NB4 (cell line): ENCODE measurements at regions not wholly inside any gene's neighbourhood (a gene's known extent, or its start where the extent isn't known, plus 50 kb on each side); places are given as distances from the start of the nearest gene placed in this dataset.

Experiments used
- DNase-seq: peaks from one replicate; pipeline ENCODE4 v3.0.0; 2010; ENCODE audit warnings: low read depth
- H3K4me3 ChIP-seq: one replicate; pipeline ENCODE4 v1.5.1; 2011; ENCODE audit warnings: mild to moderate bottlenecking, low read depth, low read length, moderate library complexity
- MYC ChIP-seq: IDR thresholded peaks from 2 replicates; pipeline ENCODE4 v1.6.1; 2011; ENCODE audit warnings: low read depth, low read length
- POLR2A ChIP-seq: IDR thresholded peaks from 2 replicates; pipeline ENCODE4 v1.6.1; 2011; ENCODE audit warnings: mild to moderate bottlenecking; ENCODE audit not compliant: insufficient read length; ENCODE audit errors: extremely low read depth
- TF ChIP-seq, protein P1 (sequence below): IDR thresholded peaks from 2 replicates; pipeline ENCODE4 v1.6.1; 2011; ENCODE audit warnings: low read depth, low read length
- TF ChIP-seq, protein P2 (sequence below): IDR thresholded peaks from one replicate; pipeline ENCODE4 v1.5.1; 2012; ENCODE audit warnings: low read depth, low read length

DNA sequence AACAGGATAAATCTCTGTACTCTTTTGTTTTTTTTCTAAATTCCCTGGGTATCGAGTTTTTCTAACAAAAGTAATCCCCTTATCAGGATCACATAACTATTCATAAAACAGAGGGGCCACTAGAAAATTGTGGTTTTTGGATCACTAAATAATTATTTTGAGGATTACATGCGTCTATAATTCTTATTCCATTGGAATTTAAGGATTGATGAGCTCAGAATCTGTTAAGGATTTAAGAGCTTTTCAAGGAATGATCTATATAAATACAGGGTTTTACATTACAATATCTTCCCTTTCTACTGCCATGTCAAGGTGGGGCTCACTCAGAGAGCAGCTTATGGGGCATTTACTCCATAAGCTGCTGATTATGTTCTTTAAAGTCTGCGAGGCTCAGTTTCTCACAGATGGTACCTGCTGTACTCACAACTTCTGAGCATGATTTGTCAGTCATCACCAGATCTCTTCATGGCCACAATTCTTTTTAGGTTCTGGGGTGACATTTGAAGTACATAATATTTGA, 449.8 kb downstream of the PCDH17 start:
- H3K4me3 ChIP-seq: no peak overlapping the region
- no peak for TF ChIP-seq POLR2A
- TF ChIP-seq MYC: no peak
- TF ChIP-seq, protein P1, sequence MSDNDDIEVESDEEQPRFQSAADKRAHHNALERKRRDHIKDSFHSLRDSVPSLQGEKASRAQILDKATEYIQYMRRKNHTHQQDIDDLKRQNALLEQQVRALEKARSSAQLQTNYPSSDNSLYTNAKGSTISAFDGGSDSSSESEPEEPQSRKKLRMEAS: no peak
- TF ChIP-seq, protein P2, sequence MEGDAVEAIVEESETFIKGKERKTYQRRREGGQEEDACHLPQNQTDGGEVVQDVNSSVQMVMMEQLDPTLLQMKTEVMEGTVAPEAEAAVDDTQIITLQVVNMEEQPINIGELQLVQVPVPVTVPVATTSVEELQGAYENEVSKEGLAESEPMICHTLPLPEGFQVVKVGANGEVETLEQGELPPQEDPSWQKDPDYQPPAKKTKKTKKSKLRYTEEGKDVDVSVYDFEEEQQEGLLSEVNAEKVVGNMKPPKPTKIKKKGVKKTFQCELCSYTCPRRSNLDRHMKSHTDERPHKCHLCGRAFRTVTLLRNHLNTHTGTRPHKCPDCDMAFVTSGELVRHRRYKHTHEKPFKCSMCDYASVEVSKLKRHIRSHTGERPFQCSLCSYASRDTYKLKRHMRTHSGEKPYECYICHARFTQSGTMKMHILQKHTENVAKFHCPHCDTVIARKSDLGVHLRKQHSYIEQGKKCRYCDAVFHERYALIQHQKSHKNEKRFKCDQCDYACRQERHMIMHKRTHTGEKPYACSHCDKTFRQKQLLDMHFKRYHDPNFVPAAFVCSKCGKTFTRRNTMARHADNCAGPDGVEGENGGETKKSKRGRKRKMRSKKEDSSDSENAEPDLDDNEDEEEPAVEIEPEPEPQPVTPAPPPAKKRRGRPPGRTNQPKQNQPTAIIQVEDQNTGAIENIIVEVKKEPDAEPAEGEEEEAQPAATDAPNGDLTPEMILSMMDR: no peak
- no peak for DNase-seq

DNA sequence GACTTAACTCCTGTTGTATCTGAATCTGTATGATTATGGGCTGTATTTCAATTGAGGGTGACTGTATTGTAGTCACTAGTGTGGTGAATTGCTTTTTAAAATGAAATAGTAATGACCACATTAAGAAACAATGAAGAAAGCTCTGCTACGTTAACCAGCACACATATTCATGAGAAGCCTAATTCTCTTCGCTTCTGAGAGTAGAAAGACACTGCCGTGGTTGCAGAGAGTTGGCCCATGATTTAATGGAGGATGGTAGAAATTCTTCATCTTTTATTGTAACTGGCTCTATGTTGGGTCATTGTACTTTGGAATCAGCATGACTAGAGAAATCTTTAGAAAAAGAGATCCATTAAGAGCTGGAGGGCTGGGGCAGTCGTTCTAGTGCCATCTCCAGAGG, 451.5 kb downstream of the PCDH17 start:
- DNase-seq: no peak
- H3K4me3 ChIP-seq: no peak overlapping the region
- no peak for TF ChIP-seq MYC
- no peak for TF ChIP-seq POLR2A
- TF ChIP-seq, protein P1: no peak
- TF ChIP-seq, protein P2: no peak

DNA sequence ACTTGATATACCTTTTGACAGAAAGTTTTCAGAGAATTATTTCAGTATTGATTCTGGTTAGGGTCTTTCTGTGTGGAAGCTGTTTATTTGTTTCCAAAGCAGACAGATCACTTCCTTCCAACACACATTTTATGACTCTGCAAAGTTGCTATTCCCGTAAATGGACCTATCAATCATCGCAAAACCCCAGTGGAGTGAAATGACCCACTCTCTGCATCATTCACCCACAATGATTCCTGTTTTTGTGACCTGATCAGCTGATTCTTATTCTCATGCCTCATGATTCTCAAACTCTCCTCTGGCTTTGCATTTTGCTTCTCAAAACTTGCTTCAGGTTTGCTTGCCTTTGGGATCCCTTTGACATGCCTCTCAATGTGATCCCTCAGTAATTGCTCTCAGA, 453.7 kb downstream of the PCDH17 start:
- H3K4me3 ChIP-seq: no peak overlapping the region
- DNase-seq: no peak
- TF ChIP-seq, protein P2: no peak
- TF ChIP-seq, protein P1: no peak
- TF ChIP-seq MYC: no peak
- TF ChIP-seq POLR2A: no peak

DNA sequence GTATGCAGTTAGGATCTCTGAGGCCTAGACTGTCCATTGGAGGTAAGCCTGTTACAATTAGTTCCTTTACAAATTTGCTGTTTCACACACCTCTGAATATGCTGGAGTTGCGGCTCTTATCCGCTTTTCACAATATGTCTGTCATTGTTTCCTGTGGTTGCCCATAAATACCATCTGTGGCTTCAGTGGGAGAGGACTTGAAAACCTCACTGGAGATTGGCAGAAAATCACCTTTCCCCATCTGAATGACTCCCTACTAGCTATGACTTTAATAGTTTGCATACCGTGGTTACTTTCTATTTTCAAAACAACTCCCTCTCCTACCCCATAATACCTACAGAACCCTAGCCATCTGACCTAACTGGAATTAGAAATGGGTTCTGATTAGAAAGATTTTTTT, 454.3 kb downstream of the PCDH17 start:
- H3K4me3 ChIP-seq: no peak overlapping the region
- peak; percentile 62 for DNase-seq
- TF ChIP-seq POLR2A (no peak), MYC (no peak)
- TF ChIP-seq, protein P1: no peak
- TF ChIP-seq, protein P2: no peak

DNA sequence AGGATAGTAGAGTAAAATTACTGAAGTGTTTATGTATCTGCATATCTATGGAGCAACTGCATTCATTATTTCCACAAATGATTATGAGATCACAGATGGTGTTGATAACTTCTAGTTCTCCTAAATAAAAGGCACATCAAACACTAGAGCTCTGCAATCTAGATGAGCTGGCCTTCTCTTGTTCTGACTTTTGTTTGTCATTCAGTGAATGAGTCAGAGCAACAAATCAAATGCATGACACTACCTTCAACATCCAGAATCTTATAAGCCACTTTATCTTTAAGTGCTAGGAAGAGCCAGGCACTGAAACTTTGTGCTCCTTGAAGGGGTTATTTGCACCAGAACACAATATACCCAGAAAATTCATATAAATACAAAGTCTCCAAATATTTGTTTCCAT, 456.0 kb downstream of the PCDH17 start:
- TF ChIP-seq MYC (no peak), POLR2A (no peak)
- TF ChIP-seq, protein P1: no peak
- TF ChIP-seq, protein P2: no peak
- DNase-seq: no peak
- no peak overlapping the region for H3K4me3 ChIP-seq

DNA sequence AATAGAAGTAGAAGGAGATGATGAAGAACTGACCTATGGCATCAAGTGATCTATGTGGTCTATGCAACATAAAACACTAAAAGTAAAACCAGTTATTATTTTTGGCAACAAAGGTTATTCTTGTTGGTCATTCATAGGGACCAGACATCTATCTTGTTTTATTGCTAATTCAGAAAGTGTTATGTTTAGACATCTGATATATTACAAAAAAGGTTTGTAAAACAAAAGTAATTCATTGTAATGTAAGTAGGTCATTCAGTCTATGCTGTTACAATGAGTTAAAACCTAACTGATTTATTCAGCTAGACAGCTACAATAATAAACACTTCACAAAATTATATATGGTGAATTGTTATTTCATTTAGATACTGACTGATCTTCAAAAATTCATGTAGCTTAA, 461.9 kb downstream of the PCDH17 start:
- H3K4me3 ChIP-seq: no peak overlapping the region
- no peak for DNase-seq
- no peak for TF ChIP-seq POLR2A
- no peak for TF ChIP-seq MYC
- TF ChIP-seq, protein P1: no peak
- TF ChIP-seq, protein P2: no peak
